WTC11 (cell line): ENCODE measurements at regions not wholly inside any gene's neighbourhood (a gene's known extent, or its start where the extent isn't known, plus 50 kb on each side); places are given as distances from the start of the nearest gene placed in this dataset.

Source experiments
- ATAC-seq: fragments of 200-7000 bp; cut with Tn5 transposase; 2 replicates; pipeline ENCODE4 v1.10.0; 2021; ENCODE audit warnings: mild to moderate bottlenecking, moderate library complexity
- CTCF ChIA-PET: fragments of 300-600 bp; sonication (Branson Sonifier 250); formaldehyde crosslinking; loops from one replicate; lab custom pipeline; 2021; ENCODE audit warnings: antibody characterized with exemption; lab: Charles Lee
- POLR2A ChIA-PET: fragments of 350-600 bp; sonication (Branson Sonifier 250); formaldehyde crosslinking; loops from one replicate; lab custom pipeline; 2021; ENCODE audit warnings: antibody characterized with exemption; lab: Charles Lee
- DNase-seq: peaks from one replicate; pipeline ENCODE4 v3.0.0; 2021; ENCODE audit warnings: low spot score
- H3K27ac Mint-ChIP-seq: 2 replicates; pipeline ENCODE4 v1.8.0; 2021; ENCODE audit warnings: mixed read lengths
- H3K27me3 Mint-ChIP-seq: 2 replicates; pipeline ENCODE4 v1.8.0; 2021; ENCODE audit warnings: low read depth, mild to moderate bottlenecking, moderate library complexity, mixed read lengths
- H3K36me3 Mint-ChIP-seq: 2 replicates; pipeline ENCODE4 v1.8.0; 2021; ENCODE audit warnings: mixed read lengths
- H3K4me1 Mint-ChIP-seq: 2 replicates; pipeline ENCODE4 v1.8.0; 2022; ENCODE audit warnings: mixed read lengths
- H3K4me3 Mint-ChIP-seq: 2 replicates; pipeline ENCODE4 v1.8.0; 2021; ENCODE audit warnings: mild to moderate bottlenecking, moderate library complexity, mixed read lengths
- H3K9me3 Mint-ChIP-seq: 2 replicates; pipeline ENCODE4 v1.8.0; 2021; ENCODE audit warnings: mixed read lengths
- AFF4 ChIP-seq: sonication (generic); formaldehyde crosslinking; IDR thresholded peaks from 2 replicates; pipeline ENCODE4 v1.8.1; 2023; ENCODE audit warnings: mild to moderate bottlenecking, missing genetic modification reagents, borderline replicate concordance
- FOXK1 ChIP-seq: sonication (generic); formaldehyde crosslinking; IDR thresholded peaks from 2 replicates; pipeline ENCODE4 v1.8.0; 2022; ENCODE audit warnings: mild to moderate bottlenecking, moderate library complexity, missing genetic modification reagents
- FOXP4 ChIP-seq: sonication (generic); formaldehyde crosslinking; IDR thresholded peaks from 2 replicates; pipeline ENCODE4 v1.8.0; 2022; ENCODE audit warnings: mild to moderate bottlenecking, missing genetic modification reagents
- IRF1 ChIP-seq: sonication (generic); formaldehyde crosslinking; IDR thresholded peaks from 2 replicates; pipeline ENCODE4 v1.8.0; 2023; ENCODE audit warnings: missing genetic modification reagents
- IRF2 ChIP-seq: sonication (generic); formaldehyde crosslinking; IDR thresholded peaks from 2 replicates; pipeline ENCODE4 v1.8.0; 2022; ENCODE audit warnings: low read depth, missing genetic modification reagents, borderline replicate concordance
- KAT7 ChIP-seq: sonication (generic); formaldehyde crosslinking; IDR thresholded peaks from 2 replicates; pipeline ENCODE4 v1.8.1; 2023; ENCODE audit warnings: missing genetic modification reagents, mild to moderate bottlenecking, borderline replicate concordance
- NR1H2 ChIP-seq: sonication (generic); formaldehyde crosslinking; IDR thresholded peaks from 2 replicates; pipeline ENCODE4 v1.9.0; 2021; ENCODE audit warnings: mild to moderate bottlenecking, moderate library complexity, missing genetic modification reagents
- NR2C2 ChIP-seq: sonication (generic); formaldehyde crosslinking; IDR thresholded peaks from 2 replicates; pipeline ENCODE4 v1.8.0; 2022; ENCODE audit warnings: mild to moderate bottlenecking, missing genetic modification reagents
- NR3C1 ChIP-seq: sonication (generic); formaldehyde crosslinking; conservative IDR thresholded peaks from 2 replicates; pipeline ENCODE4 v1.8.1; 2023; ENCODE audit warnings: low read depth, mild to moderate bottlenecking, missing genetic modification reagents
- PRDM15 ChIP-seq: sonication (generic); formaldehyde crosslinking; IDR thresholded peaks from 2 replicates; pipeline ENCODE4 v1.8.0; 2022; ENCODE audit warnings: missing genetic modification reagents
- TEAD1 ChIP-seq: sonication (generic); formaldehyde crosslinking; IDR thresholded peaks from 2 replicates; pipeline ENCODE4 v1.8.0; 2022; ENCODE audit warnings: mild to moderate bottlenecking, missing genetic modification reagents
- TEAD4 ChIP-seq: sonication (generic); formaldehyde crosslinking; IDR thresholded peaks from 2 replicates; pipeline ENCODE4 v1.8.0; 2022; ENCODE audit warnings: mild to moderate bottlenecking, missing genetic modification reagents
- ZNF396 ChIP-seq: fragments of 250-450 bp; sonication (Bioruptor Pico); IDR thresholded peaks from 2 replicates; pipeline ENCODE4 v1.8.0; 2021; ENCODE audit warnings: mild to moderate bottlenecking, moderate library complexity, borderline replicate concordance
- ZNF671 ChIP-seq: fragments of 250-450 bp; sonication (Bioruptor Pico); IDR thresholded peaks from 2 replicates; pipeline ENCODE4 v1.8.0; 2021; ENCODE audit warnings: mild to moderate bottlenecking
- TF ChIP-seq, protein P1 (sequence below): sonication (generic); formaldehyde crosslinking; conservative IDR thresholded peaks from 2 replicates; pipeline ENCODE4 v1.8.1; 2023; ENCODE audit warnings: mild to moderate bottlenecking, low read depth, missing genetic modification reagents, moderate library complexity

DNA sequence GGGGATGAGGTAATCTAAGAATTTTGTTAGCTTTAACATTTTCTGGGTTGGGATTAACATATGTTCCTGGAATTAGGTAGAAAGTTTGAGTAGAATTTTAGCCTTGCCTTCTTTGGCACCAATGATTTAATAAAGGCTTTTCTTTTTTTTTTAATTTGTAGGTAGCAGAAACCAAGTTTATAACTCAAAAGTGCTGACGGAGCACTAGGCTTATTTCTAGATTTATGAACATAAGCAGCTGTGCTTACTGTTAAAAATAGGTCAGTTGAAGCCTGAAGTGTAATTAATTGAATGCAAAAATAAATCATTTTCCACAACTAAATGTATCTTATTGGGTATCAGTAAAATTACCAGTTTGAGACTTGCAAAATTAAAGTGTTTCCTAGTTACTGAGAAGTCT is 62.4 kb downstream of the TAF11L14 start (continued):
- no peak for TF ChIP-seq AFF4 (CRISPR knock-in tag)
- TF ChIP-seq, all 79 proteins: peak for 0

DNA sequence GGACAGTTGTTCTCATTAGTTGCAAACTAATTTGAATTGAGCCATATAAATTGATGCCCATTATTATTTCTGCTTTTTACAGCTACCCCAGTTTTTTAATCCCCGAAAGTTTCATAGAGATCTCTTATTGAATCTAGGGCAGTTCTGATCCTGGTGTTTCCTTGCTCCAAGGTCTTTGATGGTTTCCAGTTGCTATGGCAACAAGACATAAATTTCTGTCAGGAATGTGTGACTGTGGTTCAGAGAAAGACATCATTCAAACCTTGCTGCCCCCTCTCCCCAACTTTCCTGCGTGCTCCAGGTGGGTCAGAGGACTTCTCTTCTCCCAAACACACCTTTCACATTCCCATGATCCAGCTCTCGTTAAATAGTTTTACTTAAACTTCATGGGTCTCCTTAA is 63.4 kb downstream of the TAF11L14 start:
- ATAC-seq (no peak), DNase-seq (no peak)
- ChIA-PET POLR2A (no interaction called here), CTCF (no interaction called here)
- peaks cover 21% of the 10 kb centered on the region for H3K9me3 Mint-ChIP-seq
- no peaks in the 10 kb centered on the region for H3K4me1 Mint-ChIP-seq
- TF ChIP-seq FOXP4 (CRISPR knock-in tag) (no peak), KAT7 (no peak), NR2C2 (CRISPR knock-in tag) (no peak), IRF1 (CRISPR knock-in tag) (no peak), PRDM15 (no peak), FOXK1 (CRISPR knock-in tag) (no peak), IRF2 (CRISPR knock-in tag) (no peak), TEAD1 (CRISPR knock-in tag) (no peak), TEAD4 (CRISPR knock-in tag) (no peak), NR1H2 (CRISPR knock-in tag) (no peak), ZNF671 (CRISPR knock-in tag) (no peak), NR3C1 (CRISPR knock-in tag) (no peak), ZNF396 (CRISPR knock-in tag) (no peak)
- TF ChIP-seq, protein P1, sequence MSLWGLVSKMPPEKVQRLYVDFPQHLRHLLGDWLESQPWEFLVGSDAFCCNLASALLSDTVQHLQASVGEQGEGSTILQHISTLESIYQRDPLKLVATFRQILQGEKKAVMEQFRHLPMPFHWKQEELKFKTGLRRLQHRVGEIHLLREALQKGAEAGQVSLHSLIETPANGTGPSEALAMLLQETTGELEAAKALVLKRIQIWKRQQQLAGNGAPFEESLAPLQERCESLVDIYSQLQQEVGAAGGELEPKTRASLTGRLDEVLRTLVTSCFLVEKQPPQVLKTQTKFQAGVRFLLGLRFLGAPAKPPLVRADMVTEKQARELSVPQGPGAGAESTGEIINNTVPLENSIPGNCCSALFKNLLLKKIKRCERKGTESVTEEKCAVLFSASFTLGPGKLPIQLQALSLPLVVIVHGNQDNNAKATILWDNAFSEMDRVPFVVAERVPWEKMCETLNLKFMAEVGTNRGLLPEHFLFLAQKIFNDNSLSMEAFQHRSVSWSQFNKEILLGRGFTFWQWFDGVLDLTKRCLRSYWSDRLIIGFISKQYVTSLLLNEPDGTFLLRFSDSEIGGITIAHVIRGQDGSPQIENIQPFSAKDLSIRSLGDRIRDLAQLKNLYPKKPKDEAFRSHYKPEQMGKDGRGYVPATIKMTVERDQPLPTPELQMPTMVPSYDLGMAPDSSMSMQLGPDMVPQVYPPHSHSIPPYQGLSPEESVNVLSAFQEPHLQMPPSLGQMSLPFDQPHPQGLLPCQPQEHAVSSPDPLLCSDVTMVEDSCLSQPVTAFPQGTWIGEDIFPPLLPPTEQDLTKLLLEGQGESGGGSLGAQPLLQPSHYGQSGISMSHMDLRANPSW (CRISPR knock-in tag), result no peak
- no peaks in the 10 kb centered on the region for H3K27me3 Mint-ChIP-seq
- H3K4me3 Mint-ChIP-seq, result no peak overlapping the region
- H3K27ac Mint-ChIP-seq, result no peak overlapping the region
- no peaks in the 10 kb centered on the region for H3K36me3 Mint-ChIP-seq
